GM19438 (cell line): ENCODE measurements at regions not wholly inside any gene's neighbourhood (a gene's known extent, or its start where the extent isn't known, plus 50 kb on each side); places are given as distances from the start of the nearest gene placed in this dataset.
"Not testable (repeated sequence)": the region's sequence is repeated elsewhere in the genome, so short reads cannot be mapped to it uniquely, and the experiment has no call there.

Experiments
- ATAC-seq: cut with Tn5 transposase; IDR thresholded peaks from one replicate; pipeline ENCODE4 v1.9.1; 2021; ENCODE audit warnings: low read depth; ENCODE audit not compliant: unreplicated experiment

GRCh38 chr4:18192901-18193300, 171.3 kb upstream of the LCORL start:
- no peak for ATAC-seq

DNA sequence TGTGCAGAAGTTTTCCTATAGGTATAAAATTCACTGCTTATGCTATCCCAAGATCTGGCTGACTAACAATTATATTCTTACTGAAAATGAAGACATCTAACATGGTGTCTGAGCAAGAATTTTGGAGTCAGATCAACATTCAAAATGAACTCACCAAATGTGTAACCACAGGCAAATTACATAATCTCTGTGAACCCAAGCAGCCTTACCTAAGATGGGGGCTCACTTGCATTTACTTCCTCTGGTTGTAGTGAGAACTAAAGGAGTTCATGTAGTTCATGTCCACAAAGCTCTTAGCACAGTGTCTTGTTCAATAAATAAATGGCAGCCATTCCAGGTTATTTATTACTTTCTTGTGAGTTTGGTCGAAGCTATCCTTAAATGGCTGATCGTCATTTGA, 163.9 kb upstream of the LCORL start:
- no peak for ATAC-seq

DNA sequence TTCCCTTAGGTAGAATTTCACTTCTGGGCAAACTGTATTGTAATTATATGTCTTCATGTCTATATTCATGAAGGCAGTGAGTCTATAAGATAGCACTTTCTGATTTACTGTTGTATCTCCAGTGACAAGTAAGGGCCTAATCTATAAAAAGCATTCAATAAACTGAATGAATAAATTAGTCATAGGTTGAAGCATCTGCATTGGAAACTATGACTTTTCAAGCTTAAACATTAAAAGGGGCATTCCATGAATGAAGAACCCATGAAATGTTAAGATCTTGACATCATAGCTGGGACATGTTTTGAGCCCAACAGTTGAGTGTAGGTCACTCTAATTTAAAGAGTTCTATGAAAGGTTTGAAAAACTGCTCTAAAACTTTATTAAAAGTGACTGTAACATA, 159.3 kb upstream of the LCORL start:
- no peak for ATAC-seq

DNA sequence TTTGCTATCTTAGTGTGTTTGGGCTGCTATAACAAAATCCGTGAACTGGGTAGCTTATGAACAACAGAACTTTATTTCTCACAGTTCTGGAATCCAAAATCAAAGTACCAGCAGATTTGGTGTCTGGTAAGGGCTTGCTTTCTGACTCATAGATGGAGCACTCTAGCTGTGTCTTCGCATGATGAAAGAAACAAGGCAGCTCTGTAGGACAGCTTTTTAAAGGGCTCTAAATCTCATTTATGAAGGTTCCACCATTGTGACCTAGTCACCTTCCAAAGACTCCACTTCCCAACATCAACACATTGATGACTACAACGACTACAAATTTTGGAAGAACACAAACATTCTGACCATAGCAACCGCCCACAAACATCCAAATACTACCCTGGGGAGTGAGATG, 158.6 kb upstream of the LCORL start:
- ATAC-seq, result no peak

GRCh38 chr4:18171896-18172295, 150.3 kb upstream of the LCORL start:
- ATAC-seq, result no peak

- no peak for ATAC-seq
Observed at GRCh38 chr4:18167831-18168230, 146.3 kb upstream of the LCORL start.

DNA sequence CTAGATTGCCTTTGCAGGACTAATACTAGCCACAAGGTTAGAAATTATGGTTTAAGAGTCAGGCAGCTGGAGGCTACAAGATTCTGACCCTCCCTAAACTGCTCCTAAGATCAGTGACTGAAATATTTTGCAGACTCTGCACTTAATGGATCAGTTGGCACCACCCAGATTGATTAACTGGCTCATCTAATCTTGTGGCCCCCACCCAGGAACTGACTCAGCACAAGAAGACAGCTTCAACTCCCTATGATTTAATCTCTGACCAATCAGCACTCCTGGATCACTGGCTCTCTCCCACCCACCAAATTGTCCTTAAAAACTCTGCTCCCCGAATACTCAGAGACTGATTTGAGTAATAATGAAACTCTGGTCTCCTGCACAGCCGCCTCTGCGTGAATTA, 145.4 kb upstream of the LCORL start:
- no peak for ATAC-seq

- no peak for ATAC-seq
Observed at GRCh38 chr4:18162453-18162852, 140.9 kb upstream of the LCORL start.

DNA sequence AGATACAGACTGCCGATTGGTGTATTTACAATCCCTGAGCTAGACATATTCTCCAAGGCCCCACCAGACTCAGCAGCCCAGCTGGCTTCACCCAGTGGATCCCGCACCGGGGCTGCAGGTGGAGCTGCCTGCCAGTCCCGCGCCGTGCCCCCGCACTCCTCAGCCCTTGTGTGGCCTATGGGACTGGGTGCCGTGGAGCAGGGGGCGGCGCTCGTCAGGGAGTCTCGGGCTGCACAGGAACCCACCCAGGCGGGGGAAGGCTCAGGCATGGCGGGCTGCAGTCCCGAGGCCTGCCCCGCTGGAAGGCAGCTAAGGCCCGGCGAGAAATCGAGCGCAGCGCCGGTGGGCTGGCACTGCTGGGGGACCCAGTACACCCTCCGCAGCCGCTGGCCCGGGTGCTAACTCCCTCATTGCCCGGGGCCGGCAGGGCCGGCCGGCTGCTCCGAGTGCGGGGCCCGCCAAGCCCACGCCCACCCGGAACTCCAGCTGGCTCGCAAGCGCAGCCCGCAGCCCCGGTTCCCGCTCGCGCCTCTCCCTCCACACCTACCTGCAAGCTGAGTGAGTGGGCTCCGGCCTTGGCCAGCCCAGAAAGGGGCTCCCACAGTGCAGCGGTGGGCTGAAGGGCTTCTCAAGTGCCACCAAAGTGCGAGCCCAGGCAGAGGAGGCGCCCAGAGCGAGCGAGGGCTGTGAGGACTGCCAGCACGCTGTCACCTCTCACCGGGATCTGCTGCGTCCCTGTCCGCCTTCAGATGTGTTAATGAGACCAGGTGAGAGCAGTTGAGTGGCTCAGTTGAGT, 137.8 kb upstream of the LCORL start:
- ATAC-seq, result not testable (repeated sequence)

DNA sequence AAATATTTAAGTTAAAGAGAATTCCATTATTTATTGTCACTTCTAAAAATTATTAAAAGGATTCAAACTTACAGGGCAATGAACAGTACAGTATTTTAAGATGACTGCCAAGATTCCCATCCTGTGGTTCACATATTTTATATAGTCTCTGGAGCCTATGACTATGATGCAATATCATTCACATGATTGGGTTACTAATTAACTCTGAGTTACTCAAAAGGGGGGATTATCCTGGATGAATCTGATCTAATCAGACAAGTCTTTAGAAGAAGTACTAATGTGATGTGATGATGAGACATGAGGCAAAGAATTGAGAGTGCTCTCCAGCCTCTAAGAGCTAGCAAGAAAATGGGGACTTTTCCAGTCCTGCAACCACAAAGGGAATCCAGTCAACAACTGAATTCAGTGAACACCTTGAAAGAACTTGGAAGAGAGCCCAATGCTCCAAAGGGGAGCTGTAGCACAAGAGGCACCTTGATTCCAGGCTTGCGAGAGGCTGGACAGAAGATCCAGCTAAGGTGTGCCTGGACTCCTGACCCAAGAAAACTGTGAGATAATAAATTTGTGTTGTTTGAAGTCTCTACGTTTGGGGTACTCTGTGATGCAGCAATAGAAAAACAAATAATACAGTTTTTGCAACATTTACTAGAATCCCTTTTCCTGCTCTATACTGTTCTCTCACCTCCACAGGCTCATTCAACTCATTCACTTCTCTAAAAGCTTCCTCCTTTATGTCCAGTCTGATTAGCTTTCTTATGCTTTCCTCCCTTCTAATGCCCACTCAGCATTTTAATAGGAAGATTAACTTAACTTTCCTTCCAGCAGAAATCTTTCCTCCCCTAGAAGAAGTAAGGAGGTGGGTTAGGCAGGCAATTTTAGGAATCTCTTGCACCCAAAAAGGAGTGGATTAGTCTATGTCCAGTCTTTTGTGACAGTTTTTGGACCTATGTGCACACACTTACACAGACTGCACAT, 133.8 kb upstream of the LCORL start:
- no peak for ATAC-seq

- no peak for ATAC-seq
Observed at GRCh38 chr4:18138076-18138665, 116.6 kb upstream of the LCORL start.

DNA sequence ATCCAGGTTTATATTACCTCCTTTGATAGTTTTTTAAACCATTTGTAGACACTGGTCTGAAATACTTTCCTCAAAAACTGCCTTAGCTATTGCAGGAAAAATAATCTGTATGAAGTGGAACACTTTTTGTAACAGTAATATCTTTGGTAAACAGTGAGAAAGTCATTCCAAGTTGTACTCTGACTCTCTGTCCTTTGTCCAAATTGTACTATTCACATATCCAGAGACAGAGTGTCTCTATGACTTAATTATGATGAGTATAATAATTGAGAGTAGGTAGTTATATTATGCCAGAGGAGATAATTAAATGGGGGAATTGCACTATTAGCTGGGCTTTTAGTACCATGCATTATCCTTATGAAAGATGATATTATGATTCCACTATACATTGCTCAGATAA, 112.6 kb upstream of the LCORL start:
- no peak for ATAC-seq

DNA sequence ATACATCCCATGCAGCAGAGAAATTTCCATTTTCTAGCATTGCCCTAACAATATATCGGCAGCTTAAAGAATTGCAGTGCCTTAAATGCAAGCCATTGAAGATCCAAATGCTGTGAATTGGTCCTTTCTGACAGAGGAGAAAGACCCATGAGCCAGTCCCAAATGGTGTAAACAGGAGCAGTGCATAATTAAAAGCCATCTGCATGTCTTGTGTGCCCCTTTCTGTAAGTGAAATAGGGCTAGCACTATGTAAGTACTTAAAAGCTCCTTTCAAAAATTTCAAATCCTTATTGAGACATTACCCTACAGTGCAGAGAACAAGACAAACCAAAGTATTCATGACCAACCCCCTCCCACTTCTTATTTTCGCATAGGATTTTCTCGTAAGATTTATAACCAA, 108.7 kb upstream of the LCORL start:
- no peak for ATAC-seq

DNA sequence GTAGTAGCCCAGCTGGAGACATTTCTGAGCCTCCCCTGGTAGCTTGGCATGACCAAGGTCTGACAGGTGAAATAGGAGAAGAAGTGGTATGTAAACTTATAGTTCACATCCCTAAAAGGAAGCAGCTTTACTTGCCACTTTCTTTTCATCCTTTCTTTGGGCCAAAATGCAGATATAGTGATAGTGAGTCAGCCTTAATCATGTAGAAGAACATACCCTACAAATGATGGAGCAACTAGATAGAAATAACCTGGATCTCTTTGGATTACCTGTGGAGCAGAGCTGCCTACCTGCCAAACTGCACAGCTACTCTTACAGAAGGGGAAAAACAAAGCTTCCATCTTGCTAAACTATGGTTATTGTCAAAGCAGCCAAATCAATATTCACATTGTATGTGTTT, 106.7 kb upstream of the LCORL start:
- ATAC-seq, result no peak

DNA sequence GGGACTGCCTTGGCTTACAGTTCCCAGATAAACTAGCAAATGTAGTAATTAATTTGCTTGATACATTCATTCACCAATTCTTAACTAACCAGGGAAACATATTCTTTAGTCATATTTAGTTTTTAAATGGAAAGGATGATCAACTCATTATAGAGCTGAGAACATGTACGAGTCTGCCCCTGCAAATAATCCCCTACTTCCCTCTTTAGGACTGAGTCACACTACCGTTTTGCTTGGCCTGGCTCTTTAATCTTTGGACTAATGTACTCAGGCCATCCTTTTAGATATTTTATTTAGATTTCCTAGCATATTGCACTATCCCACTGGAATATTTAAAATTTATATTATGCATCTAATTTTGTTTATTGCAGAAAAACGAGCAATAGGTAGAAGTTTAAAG, 105.5 kb upstream of the LCORL start:
- no peak for ATAC-seq

- ATAC-seq, result no peak
Observed at GRCh38 chr4:18113710-18114331, 92.3 kb upstream of the LCORL start.

DNA sequence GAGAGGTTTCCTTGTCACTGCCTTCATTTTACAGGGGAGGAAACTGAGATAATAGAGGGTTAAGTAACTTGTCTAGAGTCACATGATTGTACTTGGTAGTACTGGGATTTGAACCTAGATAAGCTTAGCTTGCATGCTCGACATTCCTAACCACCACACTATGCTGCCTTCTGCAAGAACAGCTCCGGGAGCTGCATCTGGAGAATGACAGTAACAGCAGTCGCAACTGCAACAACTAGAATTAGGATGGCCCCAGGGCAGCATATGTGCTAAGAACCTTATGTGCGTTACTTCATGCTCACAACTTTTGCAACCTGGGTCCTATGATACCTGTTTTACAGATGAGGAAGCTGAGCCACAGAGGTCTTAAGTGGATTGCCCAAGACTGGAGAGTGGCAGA, 89.5 kb upstream of the LCORL start:
- ATAC-seq, result no peak

DNA sequence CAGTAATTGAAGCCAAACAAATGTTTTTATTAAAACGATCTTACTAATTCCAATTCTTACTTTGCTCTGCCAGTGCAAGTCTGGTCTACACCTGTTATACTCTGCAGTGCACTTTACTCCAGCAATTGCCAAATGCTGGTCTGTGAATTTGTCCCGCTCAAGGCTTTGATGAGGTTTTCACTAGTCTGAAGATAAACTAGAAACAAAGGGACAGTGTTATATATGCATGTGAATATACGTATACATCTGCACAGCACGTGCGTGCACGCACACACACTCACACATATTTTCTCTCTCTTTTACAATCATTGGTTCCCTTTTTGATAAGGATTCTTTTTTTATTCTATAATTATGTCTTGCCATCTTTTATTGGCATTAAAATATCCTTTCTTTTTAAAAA, 88.5 kb upstream of the LCORL start:
- ATAC-seq, result no peak

DNA sequence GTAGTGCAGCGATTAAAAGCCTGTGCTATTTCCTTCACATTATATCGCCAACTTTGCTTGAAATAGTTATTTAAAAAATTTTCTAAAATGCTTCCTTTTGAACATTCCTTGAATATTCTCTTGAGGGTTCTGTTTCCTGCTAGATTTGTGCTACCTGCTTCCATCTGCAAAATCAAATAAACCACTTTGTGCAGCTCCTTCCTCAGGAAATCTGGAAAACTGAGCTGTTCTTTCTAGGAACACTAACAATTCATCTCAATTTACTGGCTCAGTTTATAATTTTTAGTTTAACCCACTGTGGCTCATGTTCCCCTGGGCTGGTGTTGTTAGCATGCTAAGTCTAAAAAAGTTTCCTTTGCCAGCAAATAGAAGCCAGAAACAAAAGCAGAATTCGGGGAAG, 88.1 kb upstream of the LCORL start:
- ATAC-seq, result no peak

- not testable (repeated sequence) for ATAC-seq
Observed at GRCh38 chr4:18107848-18108528, 86.4 kb upstream of the LCORL start.
